Breast epithelium (tissue), 4 donors: ENCODE measurements at regions not wholly inside any gene's neighbourhood (a gene's known extent, or its start where the extent isn't known, plus 50 kb on each side); places are given as distances from the start of the nearest gene placed in this dataset.

ENCODE experiments used
- DNase-seq, 2 donors: peaks; one replicate each; pipeline ENCODE4 v3.0.0-alpha.2; 2019; ENCODE audit warnings: low spot score in 2 of 2
- H3K27ac ChIP-seq, 2 donors: fragments of 200-600 bp; sonication (generic) in 1 of 2; one replicate each; pipeline ENCODE4 v1.5.1; 2016 to 2019; ENCODE audit warnings: mild to moderate bottlenecking in 1 of 2
- H3K27me3 ChIP-seq, 2 donors: fragments of 200-600 bp; sonication (generic) in 1 of 2; one replicate each; pipeline versions ENCODE4 v1.5.1 to v1.6.0; 2017 to 2019; ENCODE audit warnings: control low read depth in 1 of 2, mild to moderate bottlenecking in 1 of 2
- H3K36me3 ChIP-seq: fragments of 200-600 bp; one replicate; pipeline ENCODE4 v1.5.1; 2019
- H3K4me1 ChIP-seq, 2 donors: fragments of 200-600 bp; sonication (generic); one replicate each; pipeline ENCODE4 v1.5.1; 2016 to 2019; ENCODE audit warnings: control low read depth in 1 of 2
- H3K4me3 ChIP-seq, 3 donors: fragments of 200-600 bp; sonication (generic); 1 replicate in 2 of 3; 2 replicates in 1 of 3; pipeline ENCODE4 v1.5.1; 2016 to 2019; ENCODE audit warnings: mild to moderate bottlenecking in 3 of 3, moderate library complexity in 2 of 3
- H3K9me3 ChIP-seq, 2 donors: fragments of 200-600 bp; sonication (generic) in 1 of 2; one replicate each; pipeline ENCODE4 v1.5.1; 2016 to 2019; ENCODE audit warnings: control low read depth in 1 of 2
- POLR2A ChIP-seq: fragments of 450-650 bp; IDR thresholded peaks from one replicate; pipeline ENCODE4 v1.6.1; 2016; ENCODE audit warnings: antibody characterized with exemption, mild to moderate bottlenecking, moderate library complexity
- POLR2AphosphoS5 ChIP-seq, 3 donors: sonication (generic); formaldehyde crosslinking; IDR thresholded peaks; one replicate each; pipeline ENCODE4 v1.6.1; 2017; ENCODE audit warnings: antibody characterized with exemption in 3 of 3
- intact Hi-C: fragments of 100-400 bp; cut with DNase I; formaldehyde crosslinking; loops from one replicate; pipeline ENCODE4 v1.15.1; 2023; ENCODE audit warnings: low total_unique reads
- TF ChIP-seq, protein P1 (sequence below), 3 donors: fragments of 450-650 bp; IDR thresholded peaks; one replicate each; pipeline ENCODE4 v1.5.1; 2016 to 2017; ENCODE audit warnings: antibody characterized with exemption in 3 of 3, mild to moderate bottlenecking in 3 of 3, moderate library complexity in 3 of 3

DNA sequence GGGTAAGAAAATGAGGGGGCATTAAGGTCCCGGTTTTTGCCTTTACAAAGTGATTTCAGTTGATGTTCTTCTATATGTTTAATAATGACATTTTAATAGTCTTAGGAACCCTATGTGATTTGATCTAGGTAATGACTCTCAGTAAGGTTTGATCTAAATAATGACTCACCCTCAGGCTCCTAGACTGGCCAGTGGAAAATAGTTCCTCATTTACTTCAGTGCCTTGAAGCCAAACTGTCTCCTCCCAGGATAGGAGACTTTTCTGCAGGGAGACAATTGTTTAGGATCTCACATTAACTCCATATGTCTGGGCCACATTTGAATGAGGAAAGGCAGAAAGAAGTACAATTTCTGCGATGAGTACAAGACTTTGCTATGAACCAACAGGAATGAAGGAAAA, 1331.9 kb downstream of the XPNPEP1 start:
- Histone ChIP-seq H3K36me3 (no peaks in the 10 kb centered on the region), H3K4me1 (no peaks in the 10 kb centered on the region), H3K27me3 (no peaks in the 10 kb centered on the region), H3K27ac (no peak overlapping the region), H3K9me3 (no peaks in the 10 kb centered on the region), H3K4me3 (no peak overlapping the region)
- no peak for DNase-seq
- TF ChIP-seq, protein P1, sequence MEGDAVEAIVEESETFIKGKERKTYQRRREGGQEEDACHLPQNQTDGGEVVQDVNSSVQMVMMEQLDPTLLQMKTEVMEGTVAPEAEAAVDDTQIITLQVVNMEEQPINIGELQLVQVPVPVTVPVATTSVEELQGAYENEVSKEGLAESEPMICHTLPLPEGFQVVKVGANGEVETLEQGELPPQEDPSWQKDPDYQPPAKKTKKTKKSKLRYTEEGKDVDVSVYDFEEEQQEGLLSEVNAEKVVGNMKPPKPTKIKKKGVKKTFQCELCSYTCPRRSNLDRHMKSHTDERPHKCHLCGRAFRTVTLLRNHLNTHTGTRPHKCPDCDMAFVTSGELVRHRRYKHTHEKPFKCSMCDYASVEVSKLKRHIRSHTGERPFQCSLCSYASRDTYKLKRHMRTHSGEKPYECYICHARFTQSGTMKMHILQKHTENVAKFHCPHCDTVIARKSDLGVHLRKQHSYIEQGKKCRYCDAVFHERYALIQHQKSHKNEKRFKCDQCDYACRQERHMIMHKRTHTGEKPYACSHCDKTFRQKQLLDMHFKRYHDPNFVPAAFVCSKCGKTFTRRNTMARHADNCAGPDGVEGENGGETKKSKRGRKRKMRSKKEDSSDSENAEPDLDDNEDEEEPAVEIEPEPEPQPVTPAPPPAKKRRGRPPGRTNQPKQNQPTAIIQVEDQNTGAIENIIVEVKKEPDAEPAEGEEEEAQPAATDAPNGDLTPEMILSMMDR (IDR thresholded peaks at IDR 0.05) = no peak
- TF ChIP-seq POLR2A = no peak
- no peak for TF ChIP-seq POLR2AphosphoS5 (IDR thresholded peaks at IDR 0.05)
- intact Hi-C loops = no loop called here

DNA sequence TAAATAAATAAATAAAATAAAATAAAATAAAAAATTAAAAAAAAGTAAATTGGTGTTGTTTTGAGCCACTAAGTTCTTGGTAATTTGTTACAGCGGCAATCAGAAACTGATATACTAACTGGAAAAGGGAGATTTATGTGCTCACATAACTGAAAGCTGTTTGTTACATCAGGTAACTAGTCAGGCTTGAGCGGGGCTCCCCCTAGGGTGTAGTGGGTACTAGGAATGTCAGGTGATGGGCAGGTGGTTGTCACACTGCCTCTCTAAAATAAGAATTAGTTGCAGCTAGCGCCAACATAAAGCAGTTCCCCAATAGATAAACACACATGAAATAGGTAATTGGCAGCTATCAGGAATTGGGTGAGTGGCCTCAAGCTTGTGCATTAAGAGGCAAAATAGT, 1336.9 kb downstream of the XPNPEP1 start:
- Histone ChIP-seq H3K4me3 (no peak overlapping the region), H3K36me3 (no peaks in the 10 kb centered on the region), H3K9me3 (no peaks in the 10 kb centered on the region), H3K4me1 (no peaks in the 10 kb centered on the region), H3K27me3 (no peaks in the 10 kb centered on the region), H3K27ac (no peak overlapping the region)
- TF ChIP-seq, protein P1 (IDR thresholded peaks at IDR 0.05) = no peak
- TF ChIP-seq POLR2A = no peak
- TF ChIP-seq POLR2AphosphoS5 (IDR thresholded peaks at IDR 0.05) = no peak
- no peak for DNase-seq
- intact Hi-C loops = no loop called here

DNA sequence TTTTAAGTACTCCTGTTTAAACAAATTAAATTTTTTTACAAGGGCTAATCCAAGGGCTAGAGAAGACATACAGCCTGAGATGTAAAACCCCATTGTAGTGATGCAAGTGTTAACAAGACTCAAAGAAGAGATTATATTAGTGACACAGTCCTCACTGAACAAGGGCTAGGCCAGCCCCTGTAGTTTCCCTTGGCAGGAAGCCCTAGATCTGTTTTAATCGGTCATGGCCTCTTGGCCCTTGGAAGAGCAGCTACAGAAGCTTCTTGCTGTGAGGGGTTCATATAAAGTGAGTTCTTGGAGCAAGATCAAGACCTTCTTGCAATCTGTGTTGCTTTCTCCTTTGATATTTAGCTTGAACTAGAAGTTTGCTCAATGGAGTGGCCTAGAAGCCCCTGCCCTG, 1339.4 kb downstream of the XPNPEP1 start:
- Histone ChIP-seq H3K9me3 (no peaks in the 10 kb centered on the region), H3K36me3 (no peaks in the 10 kb centered on the region), H3K4me1 (no peaks in the 10 kb centered on the region), H3K27me3 (no peaks in the 10 kb centered on the region), H3K27ac (no peak overlapping the region), H3K4me3 (no peak overlapping the region)
- intact Hi-C loops = no loop called here
- TF ChIP-seq POLR2AphosphoS5 (IDR thresholded peaks at IDR 0.05) (no peak), POLR2A (no peak)
- TF ChIP-seq, protein P1 (IDR thresholded peaks at IDR 0.05) = no peak
- no peak for DNase-seq

DNA sequence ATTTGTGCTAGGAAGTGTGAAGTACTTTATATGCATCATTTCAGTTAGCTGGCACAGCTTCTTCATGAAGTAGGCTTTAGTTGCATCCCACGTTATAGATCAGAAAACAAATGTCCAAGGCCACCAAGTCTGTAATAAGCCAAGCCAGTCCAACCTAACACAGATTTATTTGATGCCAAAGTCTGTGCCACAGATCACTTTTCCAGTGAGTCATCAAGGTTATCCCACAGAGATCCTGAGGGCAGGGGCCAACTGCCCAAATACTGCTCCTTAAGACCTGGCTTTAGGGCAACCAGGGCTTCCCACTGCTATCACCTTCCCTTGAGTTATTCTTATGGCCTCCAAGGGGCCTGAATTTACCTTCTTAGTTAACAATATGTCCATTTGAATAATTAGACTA, 1340.4 kb downstream of the XPNPEP1 start:
- Histone ChIP-seq H3K36me3 (no peaks in the 10 kb centered on the region), H3K4me1 (no peaks in the 10 kb centered on the region), H3K27ac (no peak overlapping the region), H3K4me3 (no peak overlapping the region), H3K9me3 (no peaks in the 10 kb centered on the region), H3K27me3 (no peaks in the 10 kb centered on the region)
- intact Hi-C loops = no loop called here
- TF ChIP-seq POLR2AphosphoS5 (IDR thresholded peaks at IDR 0.05) (no peak), POLR2A (no peak)
- TF ChIP-seq, protein P1 (IDR thresholded peaks at IDR 0.05) = no peak
- no peak for DNase-seq

DNA sequence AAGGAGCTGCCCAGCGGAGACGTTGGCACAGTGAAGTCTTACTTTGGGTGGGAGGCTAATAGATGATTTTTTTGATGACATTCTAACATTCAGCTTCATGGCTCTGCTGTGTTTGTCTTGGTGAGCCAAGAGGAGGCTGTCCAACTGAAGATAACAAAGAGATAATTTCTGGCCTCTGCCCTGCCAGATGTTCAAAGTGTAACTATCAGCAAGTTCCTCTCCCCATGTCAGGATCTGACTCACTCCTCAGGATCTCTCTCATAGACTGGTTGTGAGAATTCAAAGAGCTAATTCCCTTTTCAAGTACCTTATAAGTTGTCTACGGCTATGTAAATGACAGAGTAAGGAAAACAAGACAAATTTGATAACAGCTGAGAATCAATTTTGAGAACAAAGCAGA, 1340.9 kb downstream of the XPNPEP1 start:
- H3K4me3 ChIP-seq = no peak overlapping the region
- no peaks in the 10 kb centered on the region for H3K9me3 ChIP-seq
- H3K4me1 ChIP-seq = no peaks in the 10 kb centered on the region
- no peak for DNase-seq
- intact Hi-C loops = no loop called here
- H3K27me3 ChIP-seq = no peaks in the 10 kb centered on the region
- H3K36me3 ChIP-seq = no peaks in the 10 kb centered on the region
- TF ChIP-seq, protein P1 (IDR thresholded peaks at IDR 0.05) = no peak
- TF ChIP-seq POLR2AphosphoS5 (IDR thresholded peaks at IDR 0.05) = no peak
- TF ChIP-seq POLR2A = no peak
- H3K27ac ChIP-seq = no peak overlapping the region
